ENCODE measurements at regions not wholly inside any gene's neighbourhood (a gene's known extent, or its start where the extent isn't known, plus 50 kb on each side); places are given as distances from the start of the nearest gene placed in this dataset.

DNA sequence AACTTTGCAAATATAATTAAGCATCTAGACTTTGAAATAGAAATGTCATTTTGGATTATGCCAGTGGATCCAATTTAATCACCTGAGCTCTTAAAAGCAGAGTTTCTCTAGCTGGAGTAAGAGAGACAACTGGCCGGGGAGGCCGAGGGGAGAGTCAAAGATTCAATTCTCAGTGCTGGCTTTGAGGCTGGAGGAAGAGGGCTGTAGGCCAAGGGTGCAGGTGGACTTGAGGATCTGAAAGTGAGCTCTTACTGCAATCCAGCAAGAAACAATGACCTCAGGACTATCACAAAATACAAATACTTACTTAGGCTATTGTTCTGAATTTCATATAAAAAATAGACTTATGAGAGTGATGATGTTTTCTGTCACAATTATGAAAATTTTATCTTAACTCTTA lies 814.5 kb downstream of the CBLN2 start:
- ATAC-seq (ENCODE audit: low FRiP score) (no peak), DNase-seq (no peak)
- 89 to 90% methylated on average over 2 of the region's 2 CpGs for WGBS, 2 donors
- no peaks in the 10 kb centered on the region for H3K36me3 ChIP-seq (ENCODE audit: control insufficient read depth in 1 of 2, insufficient read depth in 2 of 2, low read length in 1 of 2)
- peaks cover 1% of the 10 kb centered on the region for H3K9me3 ChIP-seq (ENCODE audit: control insufficient read depth, low read length)
- H3K4me1 ChIP-seq (ENCODE audit: control insufficient read depth in 1 of 2, insufficient read depth in 2 of 2, low read length in 2 of 2) = no peaks in the 10 kb centered on the region
- H3K27ac ChIP-seq (ENCODE audit: low read depth in 1 of 2, low read length in 2 of 2) = no peak overlapping the region
- intact Hi-C loops (cut with DNase I) = no loop called here
- H3K4me3 ChIP-seq (ENCODE audit: low read length in 2 of 2) = no peak overlapping the region
- no peaks in the 10 kb centered on the region for H3K27me3 ChIP-seq (ENCODE audit: control insufficient read depth in 1 of 2, insufficient read depth in 2 of 2, low read length in 1 of 2)

DNA sequence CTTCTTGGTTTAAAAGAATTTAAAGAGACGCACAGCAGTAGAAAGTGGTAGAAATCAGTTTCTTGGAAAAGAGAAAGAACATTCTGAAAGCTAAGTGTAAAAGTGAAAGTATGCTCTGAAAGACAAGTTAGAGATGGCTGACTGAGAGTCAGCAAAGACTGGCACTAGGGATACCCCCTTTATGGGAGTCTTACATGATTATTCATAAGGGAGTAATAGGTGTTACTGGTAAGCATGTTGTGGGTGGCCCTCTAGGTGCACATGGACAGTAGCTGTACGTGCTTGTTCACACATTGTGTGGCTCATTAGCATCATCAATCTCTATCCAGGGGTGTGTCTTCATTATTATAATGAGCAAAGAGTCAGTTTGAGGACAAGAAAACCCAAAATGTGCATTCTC lies 816.2 kb downstream of the CBLN2 start:
- no peak for ATAC-seq (ENCODE audit: low FRiP score)
- no peaks in the 10 kb centered on the region for H3K4me1 ChIP-seq (ENCODE audit: control insufficient read depth in 1 of 2, insufficient read depth in 2 of 2, low read length in 2 of 2)
- no peak overlapping the region for H3K27ac ChIP-seq (ENCODE audit: low read depth in 1 of 2, low read length in 2 of 2)
- DNase-seq = no peak
- 42 to 87% methylated on average over 2 of the region's 2 CpGs for WGBS, 2 donors
- H3K9me3 ChIP-seq (ENCODE audit: control insufficient read depth, low read length) = peaks cover 1% of the 10 kb centered on the region
- intact Hi-C loops (cut with DNase I) = no loop called here
- no peaks in the 10 kb centered on the region for H3K27me3 ChIP-seq (ENCODE audit: control insufficient read depth in 1 of 2, insufficient read depth in 2 of 2, low read length in 1 of 2)
- H3K4me3 ChIP-seq (ENCODE audit: low read length in 2 of 2) = no peak overlapping the region
- H3K36me3 ChIP-seq (ENCODE audit: control insufficient read depth in 1 of 2, insufficient read depth in 2 of 2, low read length in 1 of 2) = no peaks in the 10 kb centered on the region

- no peaks in the 10 kb centered on the region for H3K4me1 ChIP-seq (ENCODE audit: control insufficient read depth in 1 of 2, insufficient read depth in 2 of 2, low read length in 2 of 2)
- intact Hi-C loops (cut with DNase I) = no loop called here
- peaks cover 1% of the 10 kb centered on the region for H3K9me3 ChIP-seq (ENCODE audit: control insufficient read depth, low read length)
- ATAC-seq (ENCODE audit: low FRiP score) = no peak
- no peak overlapping the region for H3K27ac ChIP-seq (ENCODE audit: low read depth in 1 of 2, low read length in 2 of 2)
- WGBS, 2 donors = 89 to 92% methylated on average over 2 of the region's 2 CpGs
- H3K4me3 ChIP-seq (ENCODE audit: low read length in 2 of 2) = no peak overlapping the region
- no peaks in the 10 kb centered on the region for H3K27me3 ChIP-seq (ENCODE audit: control insufficient read depth in 1 of 2, insufficient read depth in 2 of 2, low read length in 1 of 2)
- DNase-seq = no peak
- no peaks in the 10 kb centered on the region for H3K36me3 ChIP-seq (ENCODE audit: control insufficient read depth in 1 of 2, insufficient read depth in 2 of 2, low read length in 1 of 2)
These were observed 818.9 kb downstream of the CBLN2 start for GRCh38 chr18:71725256-71725655.

DNA sequence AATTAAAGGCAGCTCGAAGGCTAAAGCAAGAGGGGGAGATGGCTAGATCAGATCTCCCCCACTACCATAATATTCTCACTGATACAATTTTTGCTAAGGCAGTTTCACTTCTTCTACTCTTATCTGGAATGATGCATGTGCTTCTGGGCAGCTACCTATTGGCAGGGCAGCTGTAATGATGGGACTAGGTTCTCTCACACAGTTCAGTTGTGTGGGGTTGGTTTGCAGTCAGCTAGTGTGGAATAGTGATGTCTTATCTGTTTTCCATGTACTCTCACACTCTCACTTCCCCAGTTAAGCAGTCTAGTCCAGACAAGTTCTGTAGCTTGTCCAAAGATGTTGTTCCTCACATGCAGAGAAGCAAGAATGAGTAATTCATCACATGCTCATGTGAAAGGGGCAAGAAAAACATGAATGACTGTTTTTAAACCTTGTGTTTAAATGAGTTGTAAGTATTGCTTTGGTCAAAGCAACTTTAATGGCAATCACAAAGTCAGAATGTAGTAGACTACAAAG lies 836.1 kb downstream of the CBLN2 start:
- ATAC-seq (ENCODE audit: low FRiP score) (no peak), DNase-seq (no peak)
- H3K4me3 ChIP-seq (ENCODE audit: low read length in 2 of 2) = no peak overlapping the region
- no peaks in the 10 kb centered on the region for H3K27me3 ChIP-seq (ENCODE audit: control insufficient read depth in 1 of 2, insufficient read depth in 2 of 2, low read length in 1 of 2)
- H3K27ac ChIP-seq (ENCODE audit: low read depth in 1 of 2, low read length in 2 of 2) = no peak overlapping the region
- no peaks in the 10 kb centered on the region for H3K4me1 ChIP-seq (ENCODE audit: control insufficient read depth in 1 of 2, insufficient read depth in 2 of 2, low read length in 2 of 2)
- WGBS, 2 donors = 67 to 68% methylated on average over 1 of the region's 1 CpG
- H3K9me3 ChIP-seq (ENCODE audit: control insufficient read depth, low read length) = no peaks in the 10 kb centered on the region
- no peaks in the 10 kb centered on the region for H3K36me3 ChIP-seq (ENCODE audit: control insufficient read depth in 1 of 2, insufficient read depth in 2 of 2, low read length in 1 of 2)
- intact Hi-C loops (cut with DNase I) = no loop called here

- H3K27ac ChIP-seq (ENCODE audit: low read depth in 1 of 2, low read length in 2 of 2) = no peak overlapping the region
These were observed 836.7 kb downstream of the CBLN2 start for GRCh38 chr18:71707400-71707799.

DNA sequence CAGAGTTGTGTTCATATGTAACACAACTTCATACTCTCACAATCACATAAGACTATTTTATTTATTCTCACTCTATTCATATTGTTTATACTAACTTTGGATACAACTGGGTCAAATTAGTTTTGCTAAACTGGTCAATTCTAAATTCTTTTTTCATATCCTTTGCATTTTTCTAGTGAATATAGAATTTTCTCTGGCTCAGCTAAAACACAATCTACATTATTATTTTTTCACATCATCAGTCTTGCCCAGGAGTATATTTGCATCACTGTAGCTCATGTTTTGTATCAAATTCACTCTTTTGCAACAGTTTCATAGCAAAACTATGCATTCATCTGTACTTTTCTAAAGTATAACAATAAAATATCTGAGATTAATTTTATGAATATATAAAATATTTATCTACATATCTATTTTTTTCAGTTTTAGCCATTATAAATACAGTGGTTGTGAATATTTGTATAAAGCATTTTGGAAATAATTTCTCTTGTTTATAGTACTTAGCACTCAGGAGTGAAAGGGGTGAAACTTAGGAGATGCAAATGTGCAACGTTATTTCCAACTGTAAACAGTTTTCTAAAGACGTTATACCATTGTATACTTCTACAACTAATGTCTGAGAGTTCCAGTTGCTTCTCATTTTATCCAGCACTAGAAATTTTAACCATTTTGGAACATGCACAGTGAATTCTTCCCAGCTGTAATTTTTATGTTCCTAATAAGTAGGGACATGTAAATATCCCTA lies 854.6 kb downstream of the CBLN2 start:
- Histone ChIP-seq H3K27ac (ENCODE audit: low read depth in 1 of 2, low read length in 2 of 2) (no peak overlapping the region), H3K4me1 (ENCODE audit: control insufficient read depth in 1 of 2, insufficient read depth in 2 of 2, low read length in 2 of 2) (no peaks in the 10 kb centered on the region), H3K9me3 (ENCODE audit: control insufficient read depth, low read length) (no peaks in the 10 kb centered on the region), H3K4me3 (ENCODE audit: low read length in 2 of 2) (no peak overlapping the region), H3K36me3 (ENCODE audit: control insufficient read depth in 1 of 2, insufficient read depth in 2 of 2, low read length in 1 of 2) (no peaks in the 10 kb centered on the region), H3K27me3 (ENCODE audit: control insufficient read depth in 1 of 2, insufficient read depth in 2 of 2, low read length in 1 of 2) (no peaks in the 10 kb centered on the region)
- WGBS, 2 donors = 69 to 76% methylated on average over 2 of the region's 2 CpGs
- intact Hi-C loops (cut with DNase I) = no loop called here
- no peak for ATAC-seq (ENCODE audit: low FRiP score)
- no peak for DNase-seq

More at GRCh38 chr18:71707400-71707799, 836.7 kb downstream of the CBLN2 start:
- WGBS, 2 donors = 31 to 32% methylated on average over 1 of the region's 1 CpG
- Histone ChIP-seq H3K4me1 (ENCODE audit: control insufficient read depth in 1 of 2, insufficient read depth in 2 of 2, low read length in 2 of 2) (no peaks in the 10 kb centered on the region), H3K9me3 (ENCODE audit: control insufficient read depth, low read length) (no peaks in the 10 kb centered on the region), H3K4me3 (ENCODE audit: low read length in 2 of 2) (no peak overlapping the region), H3K36me3 (ENCODE audit: control insufficient read depth in 1 of 2, insufficient read depth in 2 of 2, low read length in 1 of 2) (no peaks in the 10 kb centered on the region), H3K27me3 (ENCODE audit: control insufficient read depth in 1 of 2, insufficient read depth in 2 of 2, low read length in 1 of 2) (no peaks in the 10 kb centered on the region)
- ATAC-seq (ENCODE audit: low FRiP score) (no peak), DNase-seq (no peak)
- intact Hi-C loops (cut with DNase I) = no loop called here

- Histone ChIP-seq H3K9me3 (ENCODE audit: control insufficient read depth, low read length) (peaks cover 2% of the 10 kb centered on the region), H3K4me1 (ENCODE audit: control insufficient read depth in 1 of 2, insufficient read depth in 2 of 2, low read length in 2 of 2) (no peaks in the 10 kb centered on the region), H3K27me3 (ENCODE audit: control insufficient read depth in 1 of 2, insufficient read depth in 2 of 2, low read length in 1 of 2) (no peaks in the 10 kb centered on the region), H3K27ac (ENCODE audit: low read depth in 1 of 2, low read length in 2 of 2) (no peak overlapping the region), H3K4me3 (ENCODE audit: low read length in 2 of 2) (no peak overlapping the region), H3K36me3 (ENCODE audit: control insufficient read depth in 1 of 2, insufficient read depth in 2 of 2, low read length in 1 of 2) (no peaks in the 10 kb centered on the region)
- WGBS, 2 donors = 81 to 90% methylated on average over 5 of the region's 5 CpGs
- no peak for ATAC-seq (ENCODE audit: low FRiP score)
- DNase-seq = no peak
- intact Hi-C loops (cut with DNase I) = no loop called here
These were observed 861.6 kb downstream of the CBLN2 start for GRCh38 chr18:71682591-71682990.

GRCh38 chr18:71678144-71678543 lies 866.0 kb downstream of the CBLN2 start:
- Histone ChIP-seq H3K27me3 (ENCODE audit: control insufficient read depth in 1 of 2, insufficient read depth in 2 of 2, low read length in 1 of 2) (no peaks in the 10 kb centered on the region), H3K4me3 (ENCODE audit: low read length in 2 of 2) (no peak overlapping the region), H3K9me3 (ENCODE audit: control insufficient read depth, low read length) (no peaks in the 10 kb centered on the region), H3K27ac (ENCODE audit: low read depth in 1 of 2, low read length in 2 of 2) (no peak overlapping the region), H3K36me3 (ENCODE audit: control insufficient read depth in 1 of 2, insufficient read depth in 2 of 2, low read length in 1 of 2) (no peaks in the 10 kb centered on the region), H3K4me1 (ENCODE audit: control insufficient read depth in 1 of 2, insufficient read depth in 2 of 2, low read length in 2 of 2) (no peaks in the 10 kb centered on the region)
- DNase-seq (no peak), ATAC-seq (ENCODE audit: low FRiP score) (no peak)
- intact Hi-C loops (cut with DNase I) = no loop called here
- WGBS, 2 donors = 83 to 87% methylated on average over 2 of the region's 2 CpGs

- DNase-seq (no peak), ATAC-seq (ENCODE audit: low FRiP score) (no peak)
- 87 to 90% methylated on average over 10 of the region's 10 CpGs for WGBS, 2 donors
- no peaks in the 10 kb centered on the region for H3K36me3 ChIP-seq (ENCODE audit: control insufficient read depth in 1 of 2, insufficient read depth in 2 of 2, low read length in 1 of 2)
- H3K27ac ChIP-seq (ENCODE audit: low read depth in 1 of 2, low read length in 2 of 2) = no peak overlapping the region
- H3K4me1 ChIP-seq (ENCODE audit: control insufficient read depth in 1 of 2, insufficient read depth in 2 of 2, low read length in 2 of 2) = no peaks in the 10 kb centered on the region
- H3K4me3 ChIP-seq (ENCODE audit: low read length in 2 of 2) = no peak overlapping the region
- H3K27me3 ChIP-seq (ENCODE audit: control insufficient read depth in 1 of 2, insufficient read depth in 2 of 2, low read length in 1 of 2) = no peaks in the 10 kb centered on the region
- intact Hi-C loops (cut with DNase I) = no loop called here
- no peaks in the 10 kb centered on the region for H3K9me3 ChIP-seq (ENCODE audit: control insufficient read depth, low read length)
These were observed 870.2 kb downstream of the CBLN2 start for GRCh38 chr18:71673954-71674353.

Data from aorta (tissue), 5 donors.